HEK293 (cell line): ENCODE measurements at regions not wholly inside any gene's neighbourhood (a gene's known extent, or its start where the extent isn't known, plus 50 kb on each side); places are given as distances from the start of the nearest gene placed in this dataset.

Source experiments
- CTCF ChIP-seq: fragments of 450-650 bp; formaldehyde crosslinking; IDR thresholded peaks from 2 replicates; pipeline ENCODE4 v1.5.1; 2016; ENCODE audit warnings: missing biosample characterization, missing genetic modification characterization
- PBX3 ChIP-seq: sonication (generic); formaldehyde crosslinking; IDR thresholded peaks from 2 replicates; pipeline ENCODE4 v1.8.1; 2022; ENCODE audit warnings: mild to moderate bottlenecking, moderate library complexity, missing genetic modification reagents
- ZBTB11 ChIP-seq: fragments of 450-650 bp; formaldehyde crosslinking; conservative IDR thresholded peaks from 2 replicates; pipeline ENCODE4 v1.5.1; 2016; ENCODE audit warnings: low read depth, missing biosample characterization, missing genetic modification characterization

GRCh38 chr7:114255404-114255841 lies 159.2 kb upstream of the FOXP2 start:
- TF ChIP-seq PBX3 (CRISPR knock-in tag) (no peak), ZBTB11 (no peak), CTCF (tag by site-specific recombination) (no peak)
